Fibroblast of mammary gland (primary cell): ENCODE measurements at regions not wholly inside any gene's neighbourhood (a gene's known extent, or its start where the extent isn't known, plus 50 kb on each side); places are given as distances from the start of the nearest gene placed in this dataset.

Experiments used
- DNase-seq: peaks from one replicate; pipeline ENCODE4 v3.0.0-alpha.2; 2010; ENCODE audit warnings: low read depth
- H3K4me3 ChIP-seq: 2 replicates; pipeline ENCODE4 v1.5.1; 2011; ENCODE audit warnings: low read depth, mild to moderate bottlenecking, low read length, moderate library complexity; ENCODE audit not compliant: control insufficient read depth
- TF ChIP-seq, protein P1 (sequence below): conservative IDR thresholded peaks from 2 replicates; pipeline ENCODE4 v1.5.1; 2011; ENCODE audit warnings: low read depth, low read length, inconsistent platforms; ENCODE audit not compliant: control insufficient read depth, insufficient read depth

DNA sequence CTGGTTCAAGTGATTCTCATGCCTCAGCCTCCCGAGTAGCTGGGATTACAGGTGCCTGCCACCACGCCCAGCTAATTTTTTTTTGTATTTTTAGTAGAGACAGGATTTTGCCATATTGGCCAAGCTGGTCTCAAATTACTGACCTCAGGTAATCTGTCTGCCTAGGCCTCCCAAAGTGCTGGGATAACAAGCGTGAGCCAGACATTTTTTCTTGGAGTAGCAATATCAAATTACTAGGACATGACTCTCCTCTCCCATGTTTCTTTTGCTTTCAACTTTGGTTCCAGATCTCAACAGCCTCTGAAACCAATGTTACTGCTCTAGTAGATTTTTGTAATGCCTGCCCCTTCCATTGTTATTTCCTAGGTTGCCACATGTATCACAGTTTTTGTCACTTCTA is 462.0 kb downstream of the GBE1 start:
- no peak overlapping the region for H3K4me3 ChIP-seq
- no peak for DNase-seq
- TF ChIP-seq, protein P1, sequence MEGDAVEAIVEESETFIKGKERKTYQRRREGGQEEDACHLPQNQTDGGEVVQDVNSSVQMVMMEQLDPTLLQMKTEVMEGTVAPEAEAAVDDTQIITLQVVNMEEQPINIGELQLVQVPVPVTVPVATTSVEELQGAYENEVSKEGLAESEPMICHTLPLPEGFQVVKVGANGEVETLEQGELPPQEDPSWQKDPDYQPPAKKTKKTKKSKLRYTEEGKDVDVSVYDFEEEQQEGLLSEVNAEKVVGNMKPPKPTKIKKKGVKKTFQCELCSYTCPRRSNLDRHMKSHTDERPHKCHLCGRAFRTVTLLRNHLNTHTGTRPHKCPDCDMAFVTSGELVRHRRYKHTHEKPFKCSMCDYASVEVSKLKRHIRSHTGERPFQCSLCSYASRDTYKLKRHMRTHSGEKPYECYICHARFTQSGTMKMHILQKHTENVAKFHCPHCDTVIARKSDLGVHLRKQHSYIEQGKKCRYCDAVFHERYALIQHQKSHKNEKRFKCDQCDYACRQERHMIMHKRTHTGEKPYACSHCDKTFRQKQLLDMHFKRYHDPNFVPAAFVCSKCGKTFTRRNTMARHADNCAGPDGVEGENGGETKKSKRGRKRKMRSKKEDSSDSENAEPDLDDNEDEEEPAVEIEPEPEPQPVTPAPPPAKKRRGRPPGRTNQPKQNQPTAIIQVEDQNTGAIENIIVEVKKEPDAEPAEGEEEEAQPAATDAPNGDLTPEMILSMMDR, result no peak

- H3K4me3 ChIP-seq, result no peak overlapping the region
These were observed 465.4 kb downstream of the GBE1 start for GRCh38 chr3:81295906-81296577.

GRCh38 chr3:81293156-81293555 is 468.3 kb downstream of the GBE1 start:
- no peak for DNase-seq
- no peak overlapping the region for H3K4me3 ChIP-seq
- TF ChIP-seq, protein P1, result no peak

More at GRCh38 chr3:81295906-81296577, 465.4 kb downstream of the GBE1 start:
- TF ChIP-seq, protein P1, result no peak
- no peak for DNase-seq

DNA sequence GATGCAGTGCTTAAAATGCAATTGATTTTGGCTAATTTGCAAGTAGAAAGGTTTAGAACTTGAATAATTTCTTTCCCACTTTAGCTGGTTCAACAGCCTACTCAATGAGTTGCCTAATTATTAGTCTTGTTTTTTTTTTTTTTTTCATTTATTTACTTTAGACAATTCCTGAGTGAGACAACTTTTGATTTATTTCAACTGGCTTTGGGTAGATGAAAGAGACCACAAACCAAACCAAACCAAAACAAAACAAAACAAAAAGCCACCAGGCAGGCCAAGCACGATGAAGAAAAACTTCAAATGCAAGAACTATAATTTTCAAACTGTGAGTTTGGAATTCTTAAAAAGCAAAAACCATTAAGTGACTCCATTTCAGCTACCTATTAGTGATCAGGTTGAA is 469.9 kb downstream of the GBE1 start:
- TF ChIP-seq, protein P1, result no peak
- no peak for DNase-seq
- no peak overlapping the region for H3K4me3 ChIP-seq

- no peak for DNase-seq
- TF ChIP-seq, protein P1, result no peak
- H3K4me3 ChIP-seq, result no peak overlapping the region
These were observed 471.8 kb downstream of the GBE1 start for GRCh38 chr3:81289676-81290075.

DNA sequence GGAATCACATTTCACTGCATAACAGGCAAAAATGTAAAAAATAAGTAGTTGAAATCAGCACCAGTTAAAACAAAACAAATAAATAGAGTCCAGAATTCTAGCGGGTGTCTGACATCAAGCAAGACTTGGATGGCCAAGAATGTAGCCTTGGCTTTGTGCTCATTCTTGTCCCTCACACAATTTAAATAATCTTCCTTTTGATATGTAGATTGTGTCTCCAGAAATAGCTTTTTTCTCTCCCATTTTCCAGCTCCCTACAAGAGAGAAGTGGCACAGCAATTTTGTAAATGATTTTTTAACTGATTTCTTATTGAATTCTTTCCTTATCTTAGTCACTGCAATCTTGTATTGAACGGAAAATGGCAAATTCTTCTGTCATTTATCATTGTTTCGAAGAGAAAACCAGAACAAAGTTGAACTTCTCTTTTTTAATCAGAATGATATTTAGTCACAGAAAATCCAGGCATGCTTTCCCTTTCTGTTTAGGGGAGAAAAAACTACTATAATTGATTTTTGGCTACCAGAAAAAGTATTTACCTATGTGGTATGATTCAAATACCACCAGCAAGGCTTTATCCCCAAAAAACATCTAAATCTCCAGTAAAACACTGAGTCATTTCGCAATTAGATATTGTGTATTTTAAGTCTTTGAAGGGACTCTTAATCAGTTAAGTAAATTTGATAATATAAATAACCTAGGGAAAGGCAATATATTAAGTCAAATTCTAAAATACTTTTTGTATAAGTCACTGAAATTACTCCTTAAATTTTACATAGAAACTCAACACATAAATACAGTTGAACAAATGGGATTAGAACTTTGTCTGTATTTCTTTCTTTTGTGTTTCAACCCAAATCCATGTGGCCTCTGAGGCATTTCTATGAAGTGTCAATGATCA is 481.7 kb downstream of the GBE1 start:
- DNase-seq, result no peak
- H3K4me3 ChIP-seq, result no peak overlapping the region
- TF ChIP-seq, protein P1, result no peak
